Mesothelial cell of epicardium (in vitro differentiated cells): ENCODE measurements at regions not wholly inside any gene's neighbourhood (a gene's known extent, or its start where the extent isn't known, plus 50 kb on each side); places are given as distances from the start of the nearest gene placed in this dataset.

ENCODE experiments used
- DNase-seq, 2 experiments: peaks; one replicate each; pipeline ENCODE4 v3.0.0; 2021; ENCODE audit warnings: low spot score in 2 of 2; ENCODE audit not compliant: unreplicated experiment in 2 of 2
- H3K27ac Mint-ChIP-seq: 2 replicates; pipeline ENCODE4 v1.8.0; 2021; ENCODE audit warnings: mixed read lengths
- H3K27me3 Mint-ChIP-seq: 2 replicates; pipeline ENCODE4 v1.8.0; 2021; ENCODE audit warnings: low read depth, mixed read lengths
- H3K36me3 Mint-ChIP-seq: 2 replicates; pipeline ENCODE4 v1.8.0; 2021; ENCODE audit warnings: mixed read lengths
- H3K4me1 Mint-ChIP-seq: 2 replicates; pipeline ENCODE4 v1.8.0; 2021; ENCODE audit warnings: mixed read lengths
- H3K4me3 Mint-ChIP-seq: 2 replicates; pipeline ENCODE4 v1.8.0; 2021; ENCODE audit warnings: mild to moderate bottlenecking, moderate library complexity, mixed read lengths
- H3K9me3 Mint-ChIP-seq: 2 replicates; pipeline ENCODE4 v1.8.0; 2021; ENCODE audit warnings: mixed read lengths
- TF ChIP-seq, protein P1 (sequence below): fragments of 200-600 bp; sonication (generic); IDR thresholded peaks from one replicate; pipeline ENCODE4 v1.5.0; 2021; ENCODE audit warnings: antibody characterized with exemption; ENCODE audit not compliant: unreplicated experiment

DNA sequence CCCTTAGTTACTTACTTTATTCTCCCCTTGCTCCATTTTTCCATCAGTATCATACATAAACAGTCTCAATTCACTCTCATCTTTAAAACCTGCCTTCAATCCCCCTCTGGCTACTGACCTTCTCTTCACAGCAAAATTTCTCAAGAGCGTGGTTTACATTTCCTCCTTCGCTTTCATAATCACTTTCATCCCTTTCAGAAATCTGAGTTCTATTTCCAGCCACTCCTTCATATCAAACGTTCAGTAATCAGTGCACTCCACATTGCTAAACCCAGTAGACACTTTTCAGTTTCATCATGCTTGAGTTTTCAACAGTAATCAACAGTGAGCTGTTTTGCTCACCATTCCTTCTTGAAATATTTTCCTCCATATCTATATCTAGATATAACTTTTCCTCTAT is 176.7 kb upstream of the HSF2 start:
- TF ChIP-seq, protein P1, sequence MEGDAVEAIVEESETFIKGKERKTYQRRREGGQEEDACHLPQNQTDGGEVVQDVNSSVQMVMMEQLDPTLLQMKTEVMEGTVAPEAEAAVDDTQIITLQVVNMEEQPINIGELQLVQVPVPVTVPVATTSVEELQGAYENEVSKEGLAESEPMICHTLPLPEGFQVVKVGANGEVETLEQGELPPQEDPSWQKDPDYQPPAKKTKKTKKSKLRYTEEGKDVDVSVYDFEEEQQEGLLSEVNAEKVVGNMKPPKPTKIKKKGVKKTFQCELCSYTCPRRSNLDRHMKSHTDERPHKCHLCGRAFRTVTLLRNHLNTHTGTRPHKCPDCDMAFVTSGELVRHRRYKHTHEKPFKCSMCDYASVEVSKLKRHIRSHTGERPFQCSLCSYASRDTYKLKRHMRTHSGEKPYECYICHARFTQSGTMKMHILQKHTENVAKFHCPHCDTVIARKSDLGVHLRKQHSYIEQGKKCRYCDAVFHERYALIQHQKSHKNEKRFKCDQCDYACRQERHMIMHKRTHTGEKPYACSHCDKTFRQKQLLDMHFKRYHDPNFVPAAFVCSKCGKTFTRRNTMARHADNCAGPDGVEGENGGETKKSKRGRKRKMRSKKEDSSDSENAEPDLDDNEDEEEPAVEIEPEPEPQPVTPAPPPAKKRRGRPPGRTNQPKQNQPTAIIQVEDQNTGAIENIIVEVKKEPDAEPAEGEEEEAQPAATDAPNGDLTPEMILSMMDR: no peak

DNA sequence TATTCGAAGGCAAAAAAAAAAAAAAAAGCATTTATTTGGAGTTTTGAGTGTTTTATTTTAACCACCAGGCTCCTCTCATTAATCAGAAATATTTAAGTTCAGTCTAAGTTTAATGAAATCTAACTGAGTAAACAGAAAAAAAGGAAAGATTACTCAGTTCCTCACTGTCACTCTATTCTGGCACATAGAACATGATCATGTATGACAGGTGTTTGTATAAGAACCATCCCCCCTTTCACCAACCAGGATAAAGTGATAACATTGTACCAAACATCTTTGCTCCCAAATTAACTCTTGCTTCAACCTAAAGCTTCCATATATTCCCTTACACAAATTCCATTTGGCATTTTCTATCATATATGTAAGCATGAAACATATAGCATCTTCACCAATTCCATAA is 176.2 kb upstream of the HSF2 start:
- no peak overlapping the region for H3K27ac Mint-ChIP-seq
- no peak overlapping the region for H3K4me3 Mint-ChIP-seq
- H3K27me3 Mint-ChIP-seq: no peaks in the 10 kb centered on the region
- TF ChIP-seq, protein P1: no peak
- DNase-seq: no peak
- no peaks in the 10 kb centered on the region for H3K36me3 Mint-ChIP-seq
- peaks cover under 1% of the 10 kb centered on the region for H3K9me3 Mint-ChIP-seq
- peaks cover 6% of the 10 kb centered on the region for H3K4me1 Mint-ChIP-seq

More for the DNA sequence above, 176.7 kb upstream of the HSF2 start:
- Mint-ChIP-seq H3K27me3 (no peaks in the 10 kb centered on the region), H3K4me1 (peaks cover 6% of the 10 kb centered on the region), H3K36me3 (no peaks in the 10 kb centered on the region), H3K27ac (no peak overlapping the region), H3K4me3 (no peak overlapping the region), H3K9me3 (no peaks in the 10 kb centered on the region)
- DNase-seq: no peak

DNA sequence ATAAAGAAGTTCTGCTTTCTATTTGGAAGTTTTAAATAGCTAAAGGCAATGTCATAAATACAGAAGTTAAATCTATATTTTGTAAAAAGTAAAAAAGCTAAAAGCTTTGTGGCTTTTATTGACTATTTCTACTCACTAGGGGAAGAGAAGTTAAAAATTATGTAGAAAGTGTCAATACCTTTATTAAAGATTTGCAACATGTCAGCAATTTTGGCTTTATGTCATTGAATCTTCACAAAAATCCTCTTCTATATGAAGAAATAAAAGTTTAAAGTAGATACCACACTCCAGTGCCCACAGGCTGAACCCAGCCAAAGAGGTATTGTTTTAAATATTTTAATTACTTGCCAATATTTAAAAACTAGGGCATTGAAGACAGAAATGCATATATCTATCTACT is 160.6 kb upstream of the HSF2 start:
- Mint-ChIP-seq H3K9me3 (peaks cover 16% of the 10 kb centered on the region), H3K36me3 (peaks cover 6% of the 10 kb centered on the region), H3K4me3 (no peak overlapping the region), H3K27ac (no peak overlapping the region), H3K27me3 (no peaks in the 10 kb centered on the region), H3K4me1 (no peaks in the 10 kb centered on the region)
- TF ChIP-seq, protein P1: no peak
- no peak for DNase-seq

DNA sequence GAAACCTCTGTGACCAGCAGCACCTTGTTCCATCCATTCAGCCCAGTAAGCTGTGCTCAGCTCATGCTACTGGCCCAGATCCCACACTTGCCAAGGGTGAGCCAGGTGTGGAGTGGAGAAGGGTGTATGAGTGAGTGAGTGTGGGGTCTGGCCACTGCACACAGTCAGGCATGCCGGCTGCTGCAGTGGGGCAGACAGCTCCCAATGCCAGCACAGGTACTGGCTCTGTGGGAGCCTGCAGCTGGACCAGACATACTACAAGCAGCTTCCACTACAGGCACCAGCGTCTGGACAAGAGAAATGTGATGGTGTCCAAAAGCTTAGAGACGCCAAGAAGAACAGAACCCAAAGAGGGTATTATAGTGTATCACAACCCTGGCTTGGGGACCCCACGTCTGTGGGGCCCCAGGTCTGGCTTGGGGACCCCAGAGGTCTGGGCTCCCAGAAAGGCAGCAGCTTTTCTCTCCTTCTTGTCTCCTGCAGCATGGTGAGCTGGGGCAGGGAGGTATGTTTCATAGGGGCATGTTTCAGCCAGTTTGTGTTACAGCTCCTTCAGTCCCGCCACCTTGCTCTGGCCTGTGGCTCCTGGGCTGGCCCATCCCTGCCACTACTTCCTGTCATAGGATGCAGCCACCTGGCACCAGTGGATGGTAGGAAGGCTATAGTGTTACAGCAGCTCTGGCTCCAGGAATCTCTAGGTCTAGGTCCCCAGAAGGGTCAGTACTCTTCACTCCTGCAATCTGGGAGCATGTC is 152.4 kb upstream of the HSF2 start:
- TF ChIP-seq, protein P1: no peak
- Mint-ChIP-seq H3K4me1 (no peaks in the 10 kb centered on the region), H3K36me3 (peaks cover 6% of the 10 kb centered on the region), H3K27me3 (no peaks in the 10 kb centered on the region), H3K27ac (no peak overlapping the region), H3K9me3 (peaks cover 25% of the 10 kb centered on the region), H3K4me3 (no peak overlapping the region)
- DNase-seq: no peak

DNA sequence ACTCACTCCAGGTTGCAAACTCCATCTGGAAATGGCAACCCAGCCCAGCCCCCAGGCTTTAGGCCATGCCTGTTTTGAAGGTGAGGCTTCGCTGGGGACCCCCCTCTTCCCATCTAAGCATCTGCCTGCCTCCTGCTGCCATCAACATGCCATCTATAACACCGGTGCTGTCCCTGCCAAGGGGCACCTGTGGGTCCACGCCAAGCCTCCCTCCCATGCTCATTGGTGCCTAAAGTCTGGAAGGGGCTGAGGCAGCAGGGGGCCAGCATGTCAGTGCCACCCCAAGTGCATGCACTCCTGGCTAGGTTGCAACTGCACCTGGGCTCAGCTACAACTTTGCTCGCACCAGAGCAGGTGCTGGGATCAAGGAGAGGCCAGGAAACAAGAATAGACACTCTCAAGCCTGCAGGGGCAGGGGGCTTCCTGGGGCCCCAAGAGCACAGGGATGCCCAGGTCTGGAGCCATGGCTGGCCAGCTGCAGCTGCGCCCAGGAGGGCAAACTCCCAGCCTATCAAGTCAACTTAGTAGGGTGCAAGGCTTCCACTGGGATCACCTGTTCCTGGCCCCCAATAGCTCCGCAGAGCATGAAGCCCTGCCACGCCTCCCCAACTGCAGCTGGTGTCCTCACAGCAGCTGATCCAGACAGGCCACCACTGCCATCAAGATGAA is 151.3 kb upstream of the HSF2 start:
- H3K4me3 Mint-ChIP-seq: no peak overlapping the region
- no peak for DNase-seq
- TF ChIP-seq, protein P1: no peak
- H3K9me3 Mint-ChIP-seq: peaks cover 21% of the 10 kb centered on the region
- no peaks in the 10 kb centered on the region for H3K27me3 Mint-ChIP-seq
- H3K27ac Mint-ChIP-seq: no peak overlapping the region
- H3K36me3 Mint-ChIP-seq: peaks cover 4% of the 10 kb centered on the region
- no peaks in the 10 kb centered on the region for H3K4me1 Mint-ChIP-seq
